ENCODE measurements at regions not wholly inside any gene's neighbourhood (a gene's known extent, or its start where the extent isn't known, plus 50 kb on each side); places are given as distances from the start of the nearest gene placed in this dataset.

DNA sequence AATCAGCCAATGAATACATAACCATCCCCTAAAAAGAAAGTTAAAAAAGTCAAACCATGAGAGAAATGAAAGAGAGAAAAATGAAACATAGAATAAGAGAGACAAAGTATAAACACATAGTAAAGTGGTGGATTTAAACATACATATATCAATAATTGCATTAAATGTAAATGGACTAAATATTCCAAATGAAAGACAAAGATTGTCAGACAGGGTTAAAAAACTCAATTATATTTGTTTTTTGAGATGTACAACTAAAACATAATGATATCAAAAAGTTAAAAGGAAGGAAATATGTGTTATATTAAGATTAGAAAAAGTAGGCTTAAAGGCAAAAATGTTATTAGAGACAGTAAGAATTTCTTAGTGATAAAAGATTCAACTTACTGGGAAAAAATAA lies 83.8 kb upstream of the CELF4 start:
- Histone ChIP-seq H2AFZ (ENCODE audit: low read length) (no peak overlapping the region), H2BK5ac (ENCODE audit: low read depth, low read length) (no peak overlapping the region), H3K4ac (replicated peaks; ENCODE audit: insufficient read length, low read depth, low read length) (no peak overlapping the region), H4K5ac (ENCODE audit: insufficient read length, low read depth, low read length) (no peak overlapping the region), H3K4me2 (ENCODE audit: insufficient read depth in 1 of 2, low read depth in 2 of 2, low read length in 2 of 2) (no peak overlapping the region), H3K36me3 (ENCODE audit: control insufficient read depth in 2 of 4, insufficient read depth in 4 of 4, low read length in 3 of 4) (no peaks in the 10 kb centered on the region), H2AK5ac (ENCODE audit: low read depth, low read length) (no peak overlapping the region), H3K18ac (ENCODE audit: extremely low read depth, low read length) (no peak overlapping the region), H3K27me3 (replicated peaks in 1 of 4; ENCODE audit: control insufficient read depth in 3 of 4, extremely low read depth in 1 of 4, insufficient read depth in 3 of 4, low read length in 3 of 4) (no peaks in the 10 kb centered on the region), H3K9ac (replicated peaks in 1 of 4; ENCODE audit: extremely low read depth in 1 of 4, low read depth in 3 of 4, low read length in 3 of 4) (no peak overlapping the region), H4K20me1 (replicated peaks in 1 of 2; ENCODE audit: control insufficient read depth in 1 of 2, insufficient read depth in 2 of 2, low read length in 2 of 2) (no peaks in the 10 kb centered on the region), H2BK120ac (replicated peaks; ENCODE audit: low read depth, low read length) (no peak overlapping the region), H3K27ac (ENCODE audit: low read depth, low read length) (no peak overlapping the region), H4K8ac (ENCODE audit: extremely low read depth, insufficient read depth, low read length) (no peak overlapping the region), H3K9me3 (ENCODE audit: insufficient read depth in 2 of 2, low read depth in 1 of 2, low read length in 1 of 2) (peaks cover 4 to 11% of the 10 kb centered on the region in 2 experiments; a peak in 3 of 4 replicates), H3K56ac (replicated peaks; ENCODE audit: insufficient read length, low read depth, low read length) (no peak overlapping the region), H3K4me1 (replicated peaks in 1 of 4; ENCODE audit: control insufficient read depth in 3 of 4, insufficient read depth in 4 of 4, low read length in 3 of 4) (peaks cover 0 to 6% (median 0%) of the 10 kb centered on the region in 4 experiments; a peak in 1 of 7 replicates), H3K23ac (ENCODE audit: insufficient read length) (no peak overlapping the region), H3K4me3 (ENCODE audit: extremely low read depth in 1 of 4, insufficient read depth in 2 of 4, low read depth in 3 of 4, low read length in 4 of 4) (no peak overlapping the region), H4K91ac (replicated peaks; ENCODE audit: insufficient read length, low read length) (no peak overlapping the region), H2BK12ac (ENCODE audit: low read depth, low read length) (no peak overlapping the region), H2BK20ac (ENCODE audit: low read length) (no peak overlapping the region), H3K79me2 (ENCODE audit: control insufficient read depth in 1 of 2, insufficient read depth in 2 of 2, low read length in 2 of 2) (no peaks in the 10 kb centered on the region), H3K14ac (ENCODE audit: insufficient read length) (no peak overlapping the region), H3K79me1 (ENCODE audit: low read depth, low read length) (no peaks in the 10 kb centered on the region), H2BK15ac (ENCODE audit: low read length) (no peak overlapping the region), H3K23me2 (ENCODE audit: low read depth, low read length) (no peaks in the 10 kb centered on the region)
- DNase-seq (ENCODE audit: low read depth in 1 of 2, low spot score in 2 of 2) (no peak), FAIRE-seq (no peak)
- TF ChIP-seq ZNF274 (IDR thresholded peaks at IDR 0.05; ENCODE audit: borderline replicate concordance, extremely low read depth, low read length) (no peak), SIX5 (IDR thresholded peaks at IDR 0.05; ENCODE audit: low read depth, low read length) (no peak), TCF12 (IDR thresholded peaks at IDR 0.05; ENCODE audit: low read depth, low read length) (no peak), YY1 (IDR thresholded peaks at IDR 0.05; ENCODE audit: low read depth, low read length) (no peak), BCL11A (IDR thresholded peaks at IDR 0.05; ENCODE audit: low read depth in 2 of 2, low read length in 2 of 2) (no peak), JUN (IDR thresholded peaks at IDR 0.05; ENCODE audit: low read depth, low read length) (no peak), GTF2F1 (IDR thresholded peaks at IDR 0.05; ENCODE audit: borderline replicate concordance, low read depth, low read length) (no peak), MAFK (IDR thresholded peaks at IDR 0.05; ENCODE audit: low read depth, low read length) (no peak), CBX8 (IDR thresholded peaks at IDR 0.05; ENCODE audit: borderline replicate concordance, low read depth, low read length) (no peak)
- POLR2A ChIA-PET (ENCODE audit: partially characterized antibody), result no interaction called here
- CTCF ChIA-PET (ENCODE audit: partially characterized antibody), result no interaction called here

Data from H1 (cell line).